OCI-LY7 (cell line): ENCODE measurements at regions not wholly inside any gene's neighbourhood (a gene's known extent, or its start where the extent isn't known, plus 50 kb on each side); places are given as distances from the start of the nearest gene placed in this dataset.
"Not testable (repeated sequence)": the region's sequence is repeated elsewhere in the genome, so short reads cannot be mapped to it uniquely, and the experiment has no call there.

Experiments used
- BruUV-seq: library from RNA; stranded (reverse); fragments of 400-500 nt; replicated peaks from 2 replicates; lab custom pipeline; 2021; lab: Mats Ljungman, UMichigan
- CTCF ChIA-PET: fragments of 300-600 bp; sonication (Branson Sonifier 250); formaldehyde crosslinking; loops from one replicate; lab custom pipeline; 2022; ENCODE audit warnings: antibody characterized with exemption; ENCODE audit not compliant: unreplicated experiment; lab: Charles Lee
- POLR2A ChIA-PET: fragments of 300-600 bp; sonication (Branson Sonifier 250); formaldehyde crosslinking; loops from one replicate; lab custom pipeline; 2022; ENCODE audit warnings: antibody characterized with exemption; lab: Charles Lee
- DNase-seq: peaks from one replicate; pipeline ENCODE4 v3.0.0-alpha.2; 2015; ENCODE audit warnings: low spot score
- H2AFZ ChIP-seq: fragments of 200-600 bp; sonication (generic), shearing (Covaris generic); 2 replicates; pipeline ENCODE4 v1.6.1; 2014; ENCODE audit warnings: mild to moderate bottlenecking, antibody characterized with exemption, low read length, moderate library complexity
- H3K27ac ChIP-seq: fragments of 200-600 bp; sonication (generic); 2 replicates; pipeline ENCODE4 v1.5.1; 2014; ENCODE audit warnings: mixed run types, low read depth, mild to moderate bottlenecking, moderate library complexity, low read length, inconsistent platforms; ENCODE audit not compliant: poor library complexity, severe bottlenecking
- H3K36me3 ChIP-seq: fragments of 200-600 bp; sonication (generic); 2 replicates; pipeline ENCODE4 v1.6.1; 2014; ENCODE audit warnings: mild to moderate bottlenecking, antibody characterized with exemption, low read length, moderate library complexity, mixed read lengths; ENCODE audit not compliant: insufficient read depth
- H3K4me1 ChIP-seq: fragments of 200-600 bp; sonication (generic); 2 replicates; pipeline ENCODE4 v1.5.1; 2014; ENCODE audit warnings: mild to moderate bottlenecking, low read length; ENCODE audit not compliant: insufficient read depth, poor library complexity, severe bottlenecking
- H3K4me2 ChIP-seq: fragments of 200-600 bp; sonication (generic); 2 replicates; pipeline ENCODE4 v1.6.1; 2014; ENCODE audit warnings: mild to moderate bottlenecking, low read length
- H3K4me3 ChIP-seq: fragments of 200-600 bp; sonication (generic); 2 replicates; pipeline ENCODE4 v1.5.1; 2014; ENCODE audit warnings: mild to moderate bottlenecking, low read depth, low read length; ENCODE audit not compliant: poor library complexity, severe bottlenecking
- H3K79me2 ChIP-seq: fragments of 200-600 bp; sonication (generic); 2 replicates; pipeline ENCODE4 v1.6.1; 2016; ENCODE audit warnings: low read depth, mild to moderate bottlenecking, low read length, moderate library complexity, mixed read lengths; ENCODE audit not compliant: insufficient read depth
- H3K9me2 ChIP-seq: fragments of 200-600 bp; sonication (generic); 2 replicates; pipeline ENCODE4 v1.6.1; 2016; ENCODE audit warnings: mild to moderate bottlenecking, low read length, mixed read lengths; ENCODE audit not compliant: insufficient read depth
- H3K9me3 ChIP-seq: fragments of 200-600 bp; sonication (generic); 2 replicates; pipeline ENCODE4 v1.6.1; 2014; ENCODE audit warnings: mild to moderate bottlenecking, mixed run types, low read length, mixed read lengths
- H4K20me1 ChIP-seq: fragments of 200-600 bp; sonication (generic); 2 replicates; pipeline ENCODE4 v1.6.1; 2014; ENCODE audit warnings: mild to moderate bottlenecking, antibody characterized with exemption, low read length, moderate library complexity, mixed read lengths; ENCODE audit not compliant: insufficient read depth
- CTCF ChIP-seq: fragments of 200-600 bp; sonication (generic); conservative IDR thresholded peaks from 2 replicates; pipeline ENCODE4 v1.5.1; 2014; ENCODE audit warnings: mild to moderate bottlenecking, antibody characterized with exemption, low read length, moderate library complexity, mixed read lengths
- EZH2phosphoT487 ChIP-seq: fragments of 200-600 bp; sonication (generic); IDR thresholded peaks from 2 replicates; pipeline ENCODE4 v1.6.1; 2018; ENCODE audit warnings: low read depth, borderline replicate concordance, mild to moderate bottlenecking, mixed run types, antibody characterized with exemption, low read length, moderate library complexity, mixed read lengths
- intact Hi-C: fragments of 100-400 bp; cut with micrococcal nuclease; formaldehyde crosslinking; loops from one replicate; pipeline ENCODE4 v1.10.0; 2022; ENCODE audit not compliant: unreplicated experiment

GRCh38 chr13:80065996-80066395 is 274.9 kb downstream of the SPRY2 start:
- BruUV-seq: no TSS peak
- Histone ChIP-seq H3K9me2 (no peaks in the 10 kb centered on the region), H3K79me2 (no peaks in the 10 kb centered on the region), H3K36me3 (no peaks in the 10 kb centered on the region), H2AFZ (no peak overlapping the region), H3K9me3 (no peaks in the 10 kb centered on the region), H3K4me1 (no peaks in the 10 kb centered on the region), H3K4me3 (no peak overlapping the region), H3K27ac (no peak overlapping the region), H3K4me2 (no peak overlapping the region), H4K20me1 (no peaks in the 10 kb centered on the region)
- no peak for DNase-seq
- ChIA-PET CTCF (no interaction called here), POLR2A (no interaction called here)
- intact Hi-C loops: no loop called here
- TF ChIP-seq CTCF (no peak), EZH2phosphoT487 (no peak)

GRCh38 chr13:80062416-80062815 is 278.5 kb downstream of the SPRY2 start:
- H3K9me2 ChIP-seq, DNase-seq, H3K4me2 ChIP-seq, H3K9me3 ChIP-seq, H3K36me3 ChIP-seq, H3K79me2 ChIP-seq, H4K20me1 ChIP-seq, H2AFZ ChIP-seq, intact Hi-C loops, CTCF ChIA-PET, BruUV-seq, H3K4me3 ChIP-seq, H3K27ac ChIP-seq, H3K4me1 ChIP-seq, POLR2A ChIA-PET: not testable (repeated sequence)

- H4K20me1 ChIP-seq: no peaks in the 10 kb centered on the region
- no peaks in the 10 kb centered on the region for H3K36me3 ChIP-seq
- intact Hi-C loops: no loop called here
- TF ChIP-seq CTCF: no peak
- TF ChIP-seq EZH2phosphoT487: no peak
- H2AFZ ChIP-seq: no peak overlapping the region
- no peaks in the 10 kb centered on the region for H3K9me3 ChIP-seq
- H3K9me2 ChIP-seq: no peaks in the 10 kb centered on the region
- no peak overlapping the region for H3K27ac ChIP-seq
- H3K79me2 ChIP-seq: no peaks in the 10 kb centered on the region
- POLR2A ChIA-PET: interaction anchor here (1.2 kb wide), 1 partner anchor 19 kb away, joined by 4 read pairs; no protein-coding TSS in a partner anchor
- CTCF ChIA-PET: no interaction called here
- no peak overlapping the region for H3K4me3 ChIP-seq
- BruUV-seq: no TSS peak
- H3K4me2 ChIP-seq: no peak overlapping the region
- H3K4me1 ChIP-seq: no peaks in the 10 kb centered on the region
- no peak for DNase-seq
Observed at GRCh38 chr13:80059789-80060188, 281.1 kb downstream of the SPRY2 start.
